K562 (cell line): ENCODE measurements at regions not wholly inside any gene's neighbourhood (a gene's known extent, or its start where the extent isn't known, plus 50 kb on each side); places are given as distances from the start of the nearest gene placed in this dataset.

Source experiments
- ATAC-seq: fragments of 200-7000 bp; cut with Tn5 transposase; 3 replicates; pipeline ENCODE4 v1.9.1; 2020; ENCODE audit warnings: moderate library complexity
- BruUV-seq: library from RNA; stranded (reverse); fragments of 400-500 nt; replicated peaks from 2 replicates; lab custom pipeline; 2021; lab: Mats Ljungman, UMichigan
- CTCF ChIA-PET: fragments of 300-600 bp; formaldehyde crosslinking; extraction: SDS; loops from one replicate; lab custom pipeline; 2021; ENCODE audit warnings: low intra/inter-chr PET ratio; lab: Yijun Ruan, JAX
- POLR2A ChIA-PET: fragments of 300-600, 350-650 bp; sonication (Branson Sonifier 250); formaldehyde crosslinking; extraction: SDS; loops from one replicate; lab custom pipeline; 2021; ENCODE audit warnings: antibody characterized with exemption, inconsistent platforms; lab: Yijun Ruan, JAX
- DNase-seq, 4 experiments: peaks; one replicate each; pipeline versions ENCODE4 v3.0.0 to v3.0.0-alpha.2; 2011 to 2018; ENCODE audit warnings: low spot score in 3 of 4, mixed read lengths in 3 of 4; ENCODE audit errors: extremely low read depth in 1 of 4
- FAIRE-seq: peaks from 2 replicates; lab custom pipeline; 2011; peaks lifted over from hg19 to GRCh38; lab: Jason Lieb, UNC
- H2AFZ ChIP-seq: 2 replicates; pipeline ENCODE4 v1.6.0; 2011; ENCODE audit warnings: low read depth, low read length, control low read depth, inconsistent platforms
- H3K27ac ChIP-seq: fragments of 200-600 bp; 3 replicates; pipeline ENCODE4 v1.8.0; 2011; ENCODE audit warnings: low read depth, mild to moderate bottlenecking, control low read depth, inconsistent platforms, low read length, moderate library complexity, mixed read lengths; ENCODE audit errors: extremely low read depth
- H3K27me3 ChIP-seq, 2 experiments: fragments of 300-600 bp in 1 of 2; 2 replicates in 1 of 2; 3 replicates in 1 of 2; pipeline versions ENCODE4 v1.6.0 to v1.8.0; 2011; ENCODE audit warnings: inconsistent platforms in 2 of 2, low read length in 2 of 2, mild to moderate bottlenecking in 1 of 2, mixed read lengths in 1 of 2, moderate library complexity in 1 of 2; ENCODE audit not compliant: control insufficient read depth in 2 of 2, insufficient read depth in 2 of 2
- H3K36me3 ChIP-seq: fragments of 300-600 bp; 3 replicates; pipeline ENCODE4 v1.8.0; 2011; ENCODE audit warnings: mild to moderate bottlenecking, low read length, inconsistent platforms; ENCODE audit not compliant: control insufficient read depth, insufficient read depth
- H3K4me1 ChIP-seq, 2 experiments: fragments of 200-600 bp in 1 of 2; replicated peaks in 1 of 2; 2 replicates in 1 of 2; 3 replicates in 1 of 2; pipeline versions ENCODE4 v1.5.1 to v1.8.0; 2011; ENCODE audit warnings: inconsistent platforms in 2 of 2, low read length in 2 of 2, mild to moderate bottlenecking in 1 of 2, mixed read lengths in 1 of 2, moderate library complexity in 1 of 2; ENCODE audit not compliant: control insufficient read depth in 2 of 2, insufficient read depth in 2 of 2
- H3K4me2 ChIP-seq: 2 replicates; pipeline ENCODE4 v1.6.1; 2011; ENCODE audit warnings: low read length, control low read depth, inconsistent platforms, mixed read lengths; ENCODE audit not compliant: insufficient read depth
- H3K4me3 ChIP-seq: fragments of 200-600 bp; sonication (generic), shearing (Covaris generic); 2 replicates; pipeline ENCODE4 v1.5.1; 2016; ENCODE audit warnings: control low read depth, inconsistent platforms
- H3K79me2 ChIP-seq: fragments of 200-600 bp; 3 replicates; pipeline ENCODE4 v1.8.0; 2011; ENCODE audit warnings: low read length, inconsistent platforms; ENCODE audit not compliant: control insufficient read depth, insufficient read depth
- H3K9ac ChIP-seq, 2 experiments: 2 replicates each; pipeline versions ENCODE4 v1.6.0 to v1.6.1; 2011; ENCODE audit warnings: low read depth in 2 of 2, low read length in 2 of 2, control low read depth in 1 of 2, inconsistent platforms in 1 of 2, mild to moderate bottlenecking in 1 of 2, mixed read lengths in 1 of 2; ENCODE audit not compliant: insufficient read depth in 1 of 2
- H3K9me1 ChIP-seq: one replicate; pipeline ENCODE4 v1.6.0; 2011; ENCODE audit warnings: inconsistent platforms, mild to moderate bottlenecking, low read length, moderate library complexity; ENCODE audit not compliant: control insufficient read depth, insufficient read depth
- H3K9me3 ChIP-seq: replicated peaks from 2 replicates; pipeline ENCODE4 v1.5.1; 2011; ENCODE audit warnings: low read depth, low read length, inconsistent platforms; ENCODE audit not compliant: control insufficient read depth, insufficient read depth
- H4K20me1 ChIP-seq: replicated peaks from 2 replicates; pipeline ENCODE4 v1.6.1; 2011; ENCODE audit warnings: low read length, inconsistent platforms, mixed read lengths; ENCODE audit not compliant: control insufficient read depth, insufficient read depth
- ARID1B ChIP-seq: fragments of 450-650 bp; IDR thresholded peaks from 2 replicates; pipeline ENCODE4 v1.6.1; 2016; ENCODE audit warnings: antibody characterized with exemption, mild to moderate bottlenecking, inconsistent platforms
- CBFB ChIP-seq: sonication (generic); formaldehyde crosslinking; IDR thresholded peaks from 2 replicates; pipeline ENCODE4 v1.4.0; 2020; ENCODE audit warnings: mild to moderate bottlenecking, missing genetic modification reagents
- EP400 ChIP-seq: fragments of 450-650 bp; IDR thresholded peaks from 2 replicates; pipeline ENCODE4 v1.6.1; 2017; ENCODE audit warnings: antibody characterized with exemption, mild to moderate bottlenecking, moderate library complexity
- HMG20B ChIP-seq: fragments of 250-450 bp; sonication (Bioruptor Pico); IDR thresholded peaks from 2 replicates; pipeline ENCODE4 v1.5.0; 2021; ENCODE audit warnings: mild to moderate bottlenecking
- L3MBTL2 ChIP-seq: fragments of 450-650 bp; IDR thresholded peaks from 2 replicates; pipeline ENCODE4 v1.6.1; 2016; ENCODE audit warnings: mild to moderate bottlenecking, moderate library complexity
- MAFF ChIP-seq: IDR thresholded peaks from 2 replicates; pipeline ENCODE4 v1.6.1; 2012; ENCODE audit warnings: low read length, improper control_type of control experiment
- MAFG ChIP-seq: fragments of 450-650 bp; conservative IDR thresholded peaks from 2 replicates; pipeline ENCODE4 v1.6.1; 2016; ENCODE audit warnings: missing genetic modification characterization, missing compliant biosample characterization
- MAFK ChIP-seq: IDR thresholded peaks from 2 replicates; pipeline ENCODE4 v1.6.1; 2011; ENCODE audit warnings: low read length, improper control_type of control experiment
- MEF2D ChIP-seq: conservative IDR thresholded peaks from 2 replicates; pipeline ENCODE4 v1.6.1; 2016; ENCODE audit warnings: low read depth, missing genetic modification characterization, missing compliant biosample characterization
- NR2C2 ChIP-seq, 2 experiments: fragments of 200-800 bp in 1 of 2; sonication (Bioruptor generic) in 1 of 2; sonication (generic) in 1 of 2; formaldehyde crosslinking in 1 of 2; IDR thresholded peaks; 2 replicates each; pipeline versions ENCODE4 v1.6.1 to v1.8.0; 2016 to 2022; ENCODE audit warnings: mild to moderate bottlenecking in 1 of 2, missing compliant biosample characterization in 1 of 2, missing genetic modification characterization in 1 of 2, missing genetic modification reagents in 1 of 2
- WGBS: fragments of 100-300 bp; shearing (Covaris generic); methylation state at CpG from one replicate; pipeline ENCODE4 v1.1.6; 2016; ENCODE audit warnings: low coverage, mixed read lengths; ENCODE audit not compliant: insufficient coverage; ENCODE audit errors: missing lambda C conversion rate; 5-methylcytosine and 5-hydroxymethylcytosine counted together
- in situ Hi-C: fragments of 300-500 bp; cut with MboI; formaldehyde crosslinking; loops from 4 replicates; pipeline ENCODE4 v1.15.0; 2018; ENCODE audit warnings: inconsistent platforms, mixed read lengths
- intact Hi-C: fragments of 100-400 bp; cut with micrococcal nuclease; formaldehyde crosslinking; loops from 2 replicates; pipeline ENCODE4 v1.14.2; 2022
- TF ChIP-seq, protein P1 (sequence below), 2 experiments: IDR thresholded peaks in 1 of 2; conservative IDR thresholded peaks in 1 of 2; 2 replicates each; pipeline ENCODE4 v1.6.1; 2016; ENCODE audit warnings: low read depth in 2 of 2, mild to moderate bottlenecking in 1 of 2, missing compliant biosample characterization in 1 of 2, missing genetic modification characterization in 1 of 2, moderate library complexity in 1 of 2
- TF ChIP-seq, protein P2 (sequence below): fragments of 250-450 bp; sonication (Bioruptor Pico); IDR thresholded peaks from 2 replicates; pipeline ENCODE4 v1.4.0; 2020; ENCODE audit warnings: mild to moderate bottlenecking, moderate library complexity

- TF ChIP-seq, protein P1, sequence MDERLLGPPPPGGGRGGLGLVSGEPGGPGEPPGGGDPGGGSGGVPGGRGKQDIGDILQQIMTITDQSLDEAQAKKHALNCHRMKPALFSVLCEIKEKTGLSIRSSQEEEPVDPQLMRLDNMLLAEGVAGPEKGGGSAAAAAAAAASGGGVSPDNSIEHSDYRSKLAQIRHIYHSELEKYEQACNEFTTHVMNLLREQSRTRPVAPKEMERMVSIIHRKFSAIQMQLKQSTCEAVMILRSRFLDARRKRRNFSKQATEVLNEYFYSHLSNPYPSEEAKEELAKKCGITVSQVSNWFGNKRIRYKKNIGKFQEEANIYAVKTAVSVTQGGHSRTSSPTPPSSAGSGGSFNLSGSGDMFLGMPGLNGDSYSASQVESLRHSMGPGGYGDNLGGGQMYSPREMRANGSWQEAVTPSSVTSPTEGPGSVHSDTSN (CRISPR knock-in tag; IDR thresholded peaks at IDR 0.05; ENCODE audit: low read depth), result no peak
- TF ChIP-seq, protein P1 (tag; conservative IDR thresholded peaks at IDR 0.05; ENCODE audit: low read depth), result peak; percentile 82
Observed at GRCh38 chr12:91632042-91632786, 449.6 kb upstream of the DCN start (continued).

- H2AFZ ChIP-seq, result no peak overlapping the region
- POLR2A ChIA-PET, result interaction anchor here (0.8 to 1.9 kb wide), 3 partner anchors 10 to 515 kb away, joined by 4 to 6 read pairs (median 4); partner anchors contain the start of gene BTG1
- H3K27ac ChIP-seq, result peak overlapping the region; percentile 53; the same call in 1 of the 3 replicates
- peak overlapping the region; percentile 14; the same call in 1 of the 2 replicates for H3K4me2 ChIP-seq
- CTCF ChIA-PET, result no interaction called here
- FAIRE-seq, result peak; percentile 26
- 0 out of 2 replicates have a peak, but pooled peaks cover 5% of the 10 kb centered on the region for H3K9me3 ChIP-seq
- no peak for ATAC-seq
- in situ Hi-C loops, result no loop called here
- peak in 1 of 4 experiments; percentile 51 for DNase-seq
- no peaks in the 10 kb centered on the region for H3K9me1 ChIP-seq
- H3K79me2 ChIP-seq, result peaks cover 81% of the 10 kb centered on the region
- peaks cover 13 to 15% of the 10 kb centered on the region in 2 experiments; a peak in 4 of 5 replicates for H3K4me1 ChIP-seq
- no peaks in the 10 kb centered on the region for H3K27me3 ChIP-seq
- peaks cover 34% of the 10 kb centered on the region for H3K36me3 ChIP-seq
- intact Hi-C loops, result loop anchor here (5.0 to 10.0 kb wide), 3 partner anchors 53 to 246 kb away; no protein-coding TSS in a partner anchor
- no peak overlapping the region; a peak in 1 of 4 replicates for H3K9ac ChIP-seq
- WGBS, result 45% methylated on average over 3 of the region's 3 CpGs
- BruUV-seq, result no TSS peak
- no peaks in the 10 kb centered on the region for H4K20me1 ChIP-seq
- no peak overlapping the region for H3K4me3 ChIP-seq
- TF ChIP-seq HMG20B (CRISPR knock-in tag) (no peak), MAFG (peak; percentile 75), MAFF (peak; percentile 82), NR2C2 (CRISPR knock-in tag; IDR thresholded peaks at IDR 0.05) (no peak), NR2C2 (tag; IDR thresholded peaks at IDR 0.05) (peak; percentile 79), MAFK (peak; percentile 73), L3MBTL2 (peak; percentile 60), CBFB (CRISPR knock-in tag) (no peak), EP400 (0 out of 2 replicates have a peak, but pooled peaks have one; percentile 14), MEF2D (tag) (peak; percentile 82; the same call in 1 of the 2 replicates), ARID1B (0 out of 2 replicates have a peak, but pooled peaks have one; percentile 13)
- TF ChIP-seq, protein P2, sequence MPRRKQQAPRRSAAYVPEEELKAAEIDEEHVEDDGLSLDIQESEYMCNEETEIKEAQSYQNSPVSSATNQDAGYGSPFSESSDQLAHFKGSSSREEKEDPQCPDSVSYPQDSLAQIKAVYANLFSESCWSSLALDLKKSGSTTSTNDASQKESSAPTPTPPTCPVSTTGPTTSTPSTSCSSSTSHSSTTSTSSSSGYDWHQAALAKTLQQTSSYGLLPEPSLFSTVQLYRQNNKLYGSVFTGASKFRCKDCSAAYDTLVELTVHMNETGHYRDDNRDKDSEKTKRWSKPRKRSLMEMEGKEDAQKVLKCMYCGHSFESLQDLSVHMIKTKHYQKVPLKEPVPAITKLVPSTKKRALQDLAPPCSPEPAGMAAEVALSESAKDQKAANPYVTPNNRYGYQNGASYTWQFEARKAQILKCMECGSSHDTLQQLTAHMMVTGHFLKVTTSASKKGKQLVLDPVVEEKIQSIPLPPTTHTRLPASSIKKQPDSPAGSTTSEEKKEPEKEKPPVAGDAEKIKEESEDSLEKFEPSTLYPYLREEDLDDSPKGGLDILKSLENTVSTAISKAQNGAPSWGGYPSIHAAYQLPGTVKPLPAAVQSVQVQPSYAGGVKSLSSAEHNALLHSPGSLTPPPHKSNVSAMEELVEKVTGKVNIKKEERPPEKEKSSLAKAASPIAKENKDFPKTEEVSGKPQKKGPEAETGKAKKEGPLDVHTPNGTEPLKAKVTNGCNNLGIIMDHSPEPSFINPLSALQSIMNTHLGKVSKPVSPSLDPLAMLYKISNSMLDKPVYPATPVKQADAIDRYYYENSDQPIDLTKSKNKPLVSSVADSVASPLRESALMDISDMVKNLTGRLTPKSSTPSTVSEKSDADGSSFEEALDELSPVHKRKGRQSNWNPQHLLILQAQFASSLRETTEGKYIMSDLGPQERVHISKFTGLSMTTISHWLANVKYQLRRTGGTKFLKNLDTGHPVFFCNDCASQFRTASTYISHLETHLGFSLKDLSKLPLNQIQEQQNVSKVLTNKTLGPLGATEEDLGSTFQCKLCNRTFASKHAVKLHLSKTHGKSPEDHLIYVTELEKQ, result no peak
Observed at GRCh38 chr12:91630596-91631293, 448.1 kb upstream of the DCN start.
